HK-2 (cell line): ENCODE measurements at regions not wholly inside any gene's neighbourhood (a gene's known extent, or its start where the extent isn't known, plus 50 kb on each side); places are given as distances from the start of the nearest gene placed in this dataset.

Experiments used
- DNase-seq: peaks from one replicate; pipeline ENCODE4 v3.0.0-alpha.2; 2018; ENCODE audit not compliant: unreplicated experiment

DNA sequence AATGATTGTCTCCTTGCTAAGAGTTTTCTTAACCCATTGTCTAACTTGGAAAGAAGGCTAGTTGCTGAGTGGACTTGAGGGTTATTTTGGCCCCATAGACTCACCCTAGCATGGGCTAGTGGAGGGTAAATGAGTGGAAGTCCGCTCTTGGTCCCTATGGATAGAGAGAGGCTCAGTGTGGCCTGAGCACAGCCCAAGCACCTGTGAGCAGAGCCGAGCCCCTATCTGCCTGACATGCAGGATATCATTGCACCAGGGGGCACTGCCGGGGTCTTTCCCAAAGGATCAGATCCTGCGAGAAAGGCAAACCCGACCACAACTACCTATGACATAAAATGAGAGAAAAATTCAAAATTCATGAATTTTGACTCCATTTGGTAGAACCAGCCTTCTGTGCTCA lies 70.6 kb upstream of the GGTLC1 start:
- no peak for DNase-seq

DNA sequence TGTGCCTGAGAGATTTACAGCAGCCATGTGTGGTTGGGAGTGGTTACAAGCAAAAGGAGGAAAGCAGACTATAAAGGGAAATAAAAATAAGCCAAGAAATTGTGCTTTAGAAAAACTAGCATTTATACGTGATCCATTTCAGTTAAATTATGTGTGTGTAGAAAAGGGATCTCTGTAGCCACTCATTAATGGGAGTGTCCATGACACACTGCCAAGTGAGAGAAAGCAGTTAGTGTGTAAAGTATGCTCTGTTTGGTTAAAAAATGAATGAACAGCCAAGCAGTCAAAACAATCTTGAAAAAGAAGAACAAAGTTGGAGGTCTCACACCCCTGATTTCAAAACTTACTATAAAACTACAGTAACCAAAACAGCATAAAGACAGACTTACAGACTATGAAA lies 67.9 kb upstream of the GGTLC1 start:
- no peak for DNase-seq

DNA sequence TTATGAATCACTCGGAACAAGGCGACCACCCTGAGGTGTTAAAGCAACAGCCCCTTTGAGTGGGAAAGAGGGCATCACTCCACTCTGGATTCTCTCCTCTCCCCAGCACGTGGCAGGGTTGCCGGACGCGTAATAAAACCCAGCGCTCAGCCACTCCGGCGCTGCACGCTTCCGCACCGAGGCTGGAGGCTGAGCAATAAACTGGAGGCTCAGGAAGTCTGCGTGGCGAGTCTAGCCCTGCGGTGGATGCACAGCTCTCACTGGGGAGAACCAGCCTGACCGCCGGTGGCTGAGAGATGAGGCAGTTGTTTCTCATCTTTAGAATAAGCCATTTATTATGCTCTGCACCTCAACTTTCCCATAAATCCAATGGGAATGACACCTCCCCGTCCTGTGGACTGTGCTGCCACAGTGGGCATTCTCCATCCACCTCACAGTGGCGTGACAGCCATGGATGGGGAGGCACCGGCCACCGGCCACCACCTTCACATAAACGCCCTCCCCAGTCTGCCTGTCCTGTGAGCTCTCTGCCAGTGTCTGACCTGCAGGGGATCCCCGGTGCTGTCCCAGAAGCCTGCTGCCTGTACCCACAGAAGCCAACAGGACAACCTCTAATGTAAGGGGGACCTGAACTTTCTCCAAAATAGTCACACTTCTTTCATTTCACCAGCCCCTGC lies 64.2 kb upstream of the GGTLC1 start:
- no peak for DNase-seq

DNA sequence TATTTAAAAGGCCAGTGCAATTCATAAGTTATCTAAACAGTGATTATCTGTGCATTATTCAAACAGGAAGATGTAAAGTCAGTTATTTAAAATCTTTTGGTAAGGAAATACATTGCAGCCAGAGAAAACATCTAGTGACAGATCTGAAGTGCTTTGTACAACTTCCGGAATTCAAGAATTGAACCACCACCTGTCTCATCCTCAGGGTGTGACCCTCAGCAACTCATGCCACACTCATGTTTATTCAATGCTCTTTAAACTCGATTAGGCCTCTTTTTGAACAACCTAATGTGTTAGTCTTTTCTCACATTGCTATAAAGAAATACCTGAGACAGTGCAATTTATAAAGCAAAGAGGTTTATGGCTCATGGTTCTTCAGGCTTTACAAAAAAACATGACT lies 62.6 kb upstream of the GGTLC1 start:
- DNase-seq, result no peak

DNA sequence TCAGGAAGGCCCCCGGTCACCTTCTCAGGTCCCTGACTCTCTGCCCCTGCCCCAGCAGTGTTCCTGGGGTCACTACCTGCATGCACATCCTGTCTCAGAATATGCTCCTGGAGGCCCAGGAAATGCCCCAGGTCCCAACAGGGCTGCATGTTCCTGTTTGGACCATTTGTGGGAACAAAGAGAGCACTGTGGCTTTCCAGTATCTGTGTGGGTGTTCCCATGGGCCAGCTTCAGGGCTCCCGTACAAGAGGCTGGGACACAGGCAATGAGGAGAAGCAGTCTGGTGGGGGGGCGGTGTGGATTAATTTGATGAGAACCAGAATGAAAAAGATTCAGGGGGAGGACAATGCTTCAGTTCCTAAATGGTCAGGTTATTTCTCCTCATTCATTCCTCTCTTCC lies 61.5 kb upstream of the GGTLC1 start:
- DNase-seq, result no peak

DNA sequence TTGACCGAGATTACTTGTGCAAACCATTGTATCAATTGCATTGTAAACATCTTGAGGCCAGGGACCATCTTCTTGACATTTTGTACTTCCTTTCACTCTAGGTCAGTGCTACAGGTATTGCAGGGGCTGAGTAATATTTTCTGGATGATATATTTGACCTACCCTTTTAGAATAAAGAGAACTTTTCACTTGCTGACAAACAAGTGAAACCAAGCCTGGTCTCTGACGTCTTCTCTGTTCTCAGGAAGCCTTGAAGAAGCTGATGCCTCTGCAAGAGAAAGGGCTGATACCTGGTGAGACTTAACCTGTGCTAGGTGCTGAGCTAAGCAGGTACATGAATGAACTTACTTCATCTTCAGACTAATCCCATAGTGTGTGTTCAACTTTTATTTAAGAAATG lies 60.5 kb upstream of the GGTLC1 start:
- DNase-seq, result no peak

DNA sequence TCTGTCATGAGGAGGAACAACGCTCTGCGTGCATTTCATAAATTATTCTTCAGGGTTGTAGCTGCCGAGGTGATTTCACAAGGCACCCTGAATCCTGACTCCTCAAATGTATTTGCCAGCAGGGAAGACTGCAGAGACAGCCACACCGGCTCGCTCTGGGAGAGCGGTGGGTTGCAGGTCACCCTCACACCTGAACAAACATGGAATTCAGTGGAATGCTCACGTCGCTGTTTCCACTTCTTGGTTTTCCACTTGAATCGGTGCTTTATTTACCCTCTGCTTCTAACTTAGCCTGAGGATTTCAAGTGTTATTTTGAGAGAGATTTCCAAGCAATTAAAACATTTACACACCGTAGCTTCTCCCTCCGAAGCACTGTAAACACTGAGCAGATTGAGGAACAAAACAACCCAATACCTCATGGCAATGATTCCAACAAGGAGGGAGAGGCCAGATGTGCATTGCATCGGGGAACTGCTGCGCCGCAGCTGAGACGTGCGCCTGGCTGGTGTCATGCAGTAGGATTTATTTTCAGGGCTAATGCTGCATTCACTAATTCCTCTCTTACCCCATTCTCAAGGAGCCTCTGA lies 59.5 kb upstream of the GGTLC1 start:
- no peak for DNase-seq

DNA sequence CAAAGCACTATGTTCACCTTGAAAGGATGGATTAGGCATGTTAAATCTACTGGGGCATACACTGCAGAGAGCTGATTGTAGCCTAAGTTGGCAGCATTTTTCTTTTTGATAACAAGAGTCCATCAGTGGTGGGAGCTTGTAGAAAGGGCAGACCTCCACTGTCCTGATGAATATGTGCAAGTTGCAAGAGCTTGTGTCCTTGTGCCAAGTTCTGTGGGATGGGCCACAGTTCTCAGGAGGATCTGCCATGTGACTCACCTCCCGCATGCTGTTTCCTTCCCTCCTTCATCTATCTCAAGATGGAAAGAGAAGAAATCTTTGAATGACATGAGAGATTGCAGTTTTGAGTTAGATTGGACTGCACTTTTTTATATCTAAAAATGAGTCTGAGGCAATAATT lies 58.3 kb upstream of the GGTLC1 start:
- DNase-seq, result no peak

DNA sequence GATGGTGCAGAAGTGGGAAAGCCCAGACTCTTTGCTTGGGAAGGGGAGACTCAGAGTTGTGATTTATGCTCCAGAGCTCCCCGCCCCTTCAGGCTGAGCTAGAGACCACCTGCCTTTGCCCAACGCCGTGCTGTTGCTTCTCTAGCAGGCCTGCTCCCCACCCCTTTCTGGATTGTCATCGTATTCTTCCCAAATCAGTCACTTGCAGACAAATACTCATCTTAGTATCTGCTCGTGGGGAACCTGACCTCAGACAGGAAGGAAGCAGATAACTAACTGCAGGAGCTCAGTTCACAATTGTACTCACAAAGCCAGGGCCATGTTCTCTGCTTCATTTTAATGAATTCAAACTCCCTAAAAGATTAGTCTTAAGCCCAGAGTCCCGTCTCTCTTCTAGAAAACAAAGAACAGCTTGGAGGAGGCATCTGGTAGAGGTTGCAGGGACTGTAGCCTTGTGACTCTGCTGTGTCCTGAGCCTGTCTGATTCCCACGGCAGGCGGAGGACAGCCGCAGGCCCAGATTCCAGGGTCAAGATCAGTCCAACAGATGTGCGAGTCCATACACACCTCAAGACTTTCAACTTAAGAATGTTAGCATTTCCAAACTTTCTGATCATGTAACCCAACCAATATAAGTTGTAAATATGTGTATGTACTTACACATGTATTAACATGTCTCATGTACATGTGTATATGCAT lies 57.2 kb upstream of the GGTLC1 start:
- no peak for DNase-seq

DNA sequence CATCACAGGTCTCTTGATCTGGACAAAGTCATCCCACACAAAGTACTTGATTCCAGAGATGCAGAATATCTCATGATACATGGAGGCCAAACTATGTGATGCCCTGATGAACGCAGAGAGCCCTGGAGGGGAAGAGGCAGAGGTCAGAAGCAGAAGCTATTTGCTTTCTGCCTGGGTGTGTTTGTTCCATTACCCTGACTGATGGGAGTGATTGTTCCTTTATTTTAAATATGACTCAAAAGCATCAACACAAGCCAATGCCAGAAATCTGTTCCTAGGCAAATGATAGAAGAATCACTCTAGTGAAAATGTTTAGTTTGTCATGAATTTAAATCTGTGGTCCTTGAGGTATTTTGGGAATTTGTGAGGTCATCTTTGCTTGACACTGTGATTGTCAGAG lies 54.7 kb upstream of the GGTLC1 start:
- no peak for DNase-seq

DNA sequence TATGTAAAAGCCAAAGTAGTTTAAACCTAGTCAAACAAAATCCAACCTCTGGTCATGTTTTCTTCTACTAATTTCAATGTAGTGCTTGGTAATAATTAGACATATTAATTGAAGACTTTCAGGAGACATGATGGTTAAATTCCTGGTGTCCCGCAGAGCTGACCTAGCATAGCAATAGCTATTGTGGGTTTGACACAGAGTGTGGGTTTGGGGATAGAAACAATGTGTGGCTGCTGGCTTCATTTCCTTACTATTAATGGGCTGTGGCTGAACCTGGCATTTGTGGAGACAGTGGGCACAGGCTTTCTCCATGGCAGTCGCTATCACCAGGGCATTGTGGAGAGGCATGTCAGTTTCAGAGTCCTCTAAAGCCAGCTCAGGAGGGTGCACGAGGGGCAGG lies 54.1 kb upstream of the GGTLC1 start:
- DNase-seq, result no peak

DNA sequence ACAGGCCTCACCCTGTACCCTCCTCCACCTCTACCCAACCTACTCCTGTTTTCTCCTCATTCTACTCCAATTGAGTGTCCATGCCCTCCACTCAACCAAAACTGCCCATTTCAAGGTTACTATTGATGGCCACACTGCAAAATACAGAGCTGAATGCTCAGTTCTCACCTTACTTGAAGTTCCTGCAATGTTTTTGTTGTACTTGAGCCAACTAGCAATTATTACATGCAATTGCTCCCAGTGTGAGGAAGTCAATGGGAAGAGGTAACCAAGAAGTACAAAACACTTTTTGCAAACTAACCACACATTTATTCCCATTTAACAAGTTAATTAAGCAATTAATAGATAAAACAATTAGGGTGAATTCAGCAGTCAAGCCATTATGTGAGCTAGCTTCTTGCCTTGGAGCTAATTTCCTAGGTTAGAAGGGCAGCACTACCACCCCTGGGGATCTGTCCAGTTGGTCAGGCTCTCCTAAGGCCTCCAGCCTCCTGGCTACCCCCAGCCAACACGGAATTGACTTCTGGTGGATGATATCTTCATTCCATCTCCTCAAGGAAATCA lies 52.4 kb upstream of the GGTLC1 start:
- DNase-seq, result no peak

DNA sequence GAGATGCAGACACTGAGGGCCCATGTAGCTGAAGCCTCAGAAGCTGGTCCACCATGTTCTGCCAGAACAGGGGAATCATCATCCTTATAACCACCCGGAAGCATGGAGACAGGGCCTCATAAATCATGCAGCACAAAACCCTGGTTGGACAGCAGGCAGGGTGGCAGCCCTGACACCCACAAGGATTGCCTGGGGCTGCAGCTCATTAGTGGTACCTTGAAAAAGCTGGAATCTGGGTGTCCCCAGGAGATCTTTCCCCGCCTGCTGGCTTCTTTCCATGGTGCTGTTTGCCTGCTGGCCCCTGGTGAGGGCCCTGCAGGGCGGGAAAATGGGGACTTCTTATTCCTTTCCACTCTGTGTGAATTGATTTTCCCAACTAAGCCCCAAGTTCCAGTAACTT lies 50.6 kb upstream of the GGTLC1 start:
- no peak for DNase-seq
